Testis (tissue), 2 donors: ENCODE measurements at regions not wholly inside any gene's neighbourhood (a gene's known extent, or its start where the extent isn't known, plus 50 kb on each side); places are given as distances from the start of the nearest gene placed in this dataset.
A peak's percentile ranks its signal among the peaks of the same experiment; 100 is the strongest.

ENCODE experiments used
- DNase-seq: peaks from one replicate; pipeline ENCODE4 v3.0.0-alpha.2; 2019
- H3K27ac ChIP-seq, 2 donors: fragments of 200-600 bp; sonication (generic); one replicate each; pipeline ENCODE4 v1.5.1; 2019
- H3K27me3 ChIP-seq: fragments of 200-600 bp; sonication (generic); one replicate; pipeline ENCODE4 v1.5.1; 2019
- H3K36me3 ChIP-seq: fragments of 200-600 bp; sonication (generic); one replicate; pipeline ENCODE4 v1.5.1; 2017; ENCODE audit warnings: low read depth; ENCODE audit errors: missing control alignments
- H3K4me1 ChIP-seq: fragments of 200-600 bp; sonication (generic); one replicate; pipeline ENCODE4 v1.5.1; 2019
- H3K4me3 ChIP-seq, 2 donors: fragments of 200-600 bp; sonication (generic); one replicate each; pipeline ENCODE4 v1.5.1; 2017 to 2019
- H3K9me3 ChIP-seq: fragments of 200-600 bp; sonication (generic); one replicate; pipeline ENCODE4 v1.5.1; 2017
- CTCF ChIP-seq, 3 experiments: fragments of 450-650 bp in 2 of 3; fragments of 200-600 bp in 1 of 3; sonication (generic) in 1 of 3; IDR thresholded peaks; one replicate each; pipeline ENCODE4 v1.5.1; 2016 to 2019; ENCODE audit warnings: antibody characterized with exemption in 3 of 3, mild to moderate bottlenecking in 2 of 3, moderate library complexity in 1 of 3
- POLR2A ChIP-seq: fragments of 450-650 bp; IDR thresholded peaks from one replicate; pipeline ENCODE4 v1.6.1; 2017; ENCODE audit warnings: antibody characterized with exemption, mild to moderate bottlenecking, moderate library complexity
- WGBS, 2 donors: methylation state at CpG; one replicate each; pipeline ENCODE4 v1.1.5; 2018; 5-methylcytosine and 5-hydroxymethylcytosine counted together
- intact Hi-C: fragments of 100-400 bp; cut with DNase I; formaldehyde crosslinking; loops from one replicate; pipeline ENCODE4 v1.15.1; 2023; ENCODE audit warnings: low total_unique reads

- Histone ChIP-seq H3K9me3 (no peaks in the 10 kb centered on the region), H3K27me3 (no peaks in the 10 kb centered on the region), H3K4me1 (peaks cover 46% of the 10 kb centered on the region), H3K27ac (peak overlapping the region; percentile 63 to 83), H3K36me3 (no peaks in the 10 kb centered on the region), H3K4me3 (peak overlapping the region; percentile 39 to 54)
- TF ChIP-seq CTCF (IDR thresholded peaks at IDR 0.05) (no peak), POLR2A (no peak)
- WGBS, 2 donors = 44 to 61% methylated on average over 20 to 27 of the region's 27 CpGs
- DNase-seq = no peak
- intact Hi-C loops = no loop called here
Observed at GRCh38 chr9:129337336-129338140, 159.5 kb upstream of the IER5L start.

DNA sequence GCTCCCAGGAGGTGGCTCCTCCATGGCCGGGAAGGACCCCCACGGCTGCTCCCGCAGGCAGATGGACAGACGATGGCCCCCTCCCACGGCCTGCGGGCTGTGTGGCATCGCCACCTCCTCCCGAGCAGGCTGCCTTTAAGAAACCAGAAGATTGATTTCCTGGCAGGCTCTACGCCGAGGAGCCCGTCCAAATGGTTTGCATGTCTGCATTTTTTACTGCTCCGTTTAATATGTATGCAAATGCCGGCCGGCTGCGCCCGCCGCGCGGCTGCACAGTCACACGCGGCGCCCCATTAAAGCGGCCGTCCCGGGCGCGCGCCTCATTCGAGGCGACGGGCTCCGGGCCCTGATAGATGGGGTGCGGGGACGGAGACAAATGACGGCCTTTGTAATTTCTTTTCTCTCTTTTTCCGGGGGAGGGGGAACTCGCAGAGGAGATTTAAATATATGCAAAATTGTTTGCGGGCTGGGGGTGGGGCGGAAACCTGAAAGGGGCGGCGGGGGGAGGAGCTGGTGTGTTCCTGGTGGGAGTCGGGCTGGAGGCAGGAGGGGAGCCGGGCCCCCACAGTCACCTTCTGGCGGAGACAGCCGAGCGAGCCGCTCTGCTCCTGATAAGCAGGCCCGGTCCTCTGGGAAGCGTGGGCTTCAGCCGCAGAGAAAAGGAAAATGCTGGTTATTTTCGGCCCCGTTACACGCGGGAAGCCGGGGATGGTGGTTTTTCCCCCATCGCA is 158.7 kb upstream of the IER5L start:
- Histone ChIP-seq H3K27me3 (no peaks in the 10 kb centered on the region), H3K4me3 (peak overlapping the region; percentile 39 to 54), H3K9me3 (no peaks in the 10 kb centered on the region), H3K4me1 (peaks cover 46% of the 10 kb centered on the region), H3K27ac (peak overlapping the region; percentile 63 to 83), H3K36me3 (no peaks in the 10 kb centered on the region)
- WGBS, 2 donors = 1 to 6% methylated on average over 43 to 56 of the region's 56 CpGs
- intact Hi-C loops = no loop called here
- no peak for TF ChIP-seq POLR2A
- DNase-seq = peak; percentile 61

DNA sequence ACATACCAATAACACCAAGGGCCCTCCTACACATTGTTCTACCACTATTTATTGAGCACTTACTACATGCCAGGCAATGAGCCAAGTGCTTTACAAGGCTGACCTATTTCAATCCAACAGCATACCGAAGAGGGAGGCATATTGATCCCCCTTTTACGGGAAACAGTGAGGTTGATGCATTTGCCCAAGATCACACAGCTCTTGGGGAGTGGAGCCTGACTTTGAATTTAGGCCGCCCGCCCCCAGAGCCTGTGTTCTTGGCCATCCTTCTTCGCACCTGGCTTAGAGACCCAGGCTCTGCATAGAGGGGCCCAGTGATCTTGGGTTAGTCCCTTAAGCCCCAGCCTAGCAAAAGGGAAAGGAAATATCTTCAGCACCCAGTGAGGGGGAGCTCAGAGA is 158.1 kb upstream of the IER5L start:
- peaks cover 46% of the 10 kb centered on the region for H3K4me1 ChIP-seq
- no peaks in the 10 kb centered on the region for H3K27me3 ChIP-seq
- H3K9me3 ChIP-seq = no peaks in the 10 kb centered on the region
- no peak for TF ChIP-seq CTCF (IDR thresholded peaks at IDR 0.05)
- TF ChIP-seq POLR2A = no peak
- 42 to 49% methylated on average over 5 of the region's 5 CpGs for WGBS, 2 donors
- intact Hi-C loops = no loop called here
- H3K36me3 ChIP-seq = no peaks in the 10 kb centered on the region
- no peak for DNase-seq
- peak overlapping the region in 1 of 2 donors; percentile 54 for H3K4me3 ChIP-seq
- H3K27ac ChIP-seq = peak overlapping the region; percentile 63 to 83

DNA sequence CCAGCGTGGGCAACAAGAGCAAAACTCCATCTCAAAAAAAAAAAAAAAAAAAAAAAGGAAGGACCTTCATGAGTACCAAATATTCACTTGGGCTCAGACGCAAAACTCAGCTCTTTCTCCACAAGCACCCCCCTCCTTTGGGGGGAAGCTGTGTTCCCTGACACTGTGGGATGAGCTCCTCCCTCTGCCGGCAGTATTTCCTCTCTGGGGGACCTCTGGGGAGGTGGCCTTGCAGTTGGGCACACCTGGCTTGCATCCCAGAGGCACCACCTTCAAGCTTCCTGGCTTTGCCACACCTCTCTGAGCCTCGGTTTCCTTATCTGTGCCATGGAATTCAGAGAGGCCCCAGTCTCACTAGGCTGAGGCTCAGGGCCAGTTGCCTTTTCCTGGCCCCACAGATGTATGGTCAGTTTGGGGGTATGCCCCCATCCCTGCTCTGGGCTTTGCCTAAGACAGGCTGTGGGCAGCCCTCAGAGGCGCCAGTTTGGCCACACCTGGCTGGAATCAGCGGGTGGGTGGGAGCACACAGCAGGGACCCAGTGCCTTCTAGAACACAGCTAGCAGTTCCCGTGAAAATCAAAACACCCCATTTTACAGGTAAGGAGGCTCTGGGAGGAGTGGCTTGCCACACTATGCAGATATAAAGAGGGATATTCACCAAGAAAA is 157.5 kb upstream of the IER5L start:
- intact Hi-C loops = no loop called here
- Histone ChIP-seq H3K27me3 (no peaks in the 10 kb centered on the region), H3K27ac (peak overlapping the region; percentile 63 to 83)

More for the DNA sequence above, 157.5 kb upstream of the IER5L start:
- TF ChIP-seq POLR2A (no peak), CTCF (IDR thresholded peaks at IDR 0.05) (no peak)
- Histone ChIP-seq H3K36me3 (no peaks in the 10 kb centered on the region), H3K4me3 (no peak overlapping the region), H3K9me3 (no peaks in the 10 kb centered on the region), H3K4me1 (peaks cover 46% of the 10 kb centered on the region)
- 51 to 52% methylated on average over 7 of the region's 7 CpGs for WGBS, 2 donors
- DNase-seq = no peak
